ENCODE measurements at regions not wholly inside any gene's neighbourhood (a gene's known extent, or its start where the extent isn't known, plus 50 kb on each side); places are given as distances from the start of the nearest gene placed in this dataset.

DNA sequence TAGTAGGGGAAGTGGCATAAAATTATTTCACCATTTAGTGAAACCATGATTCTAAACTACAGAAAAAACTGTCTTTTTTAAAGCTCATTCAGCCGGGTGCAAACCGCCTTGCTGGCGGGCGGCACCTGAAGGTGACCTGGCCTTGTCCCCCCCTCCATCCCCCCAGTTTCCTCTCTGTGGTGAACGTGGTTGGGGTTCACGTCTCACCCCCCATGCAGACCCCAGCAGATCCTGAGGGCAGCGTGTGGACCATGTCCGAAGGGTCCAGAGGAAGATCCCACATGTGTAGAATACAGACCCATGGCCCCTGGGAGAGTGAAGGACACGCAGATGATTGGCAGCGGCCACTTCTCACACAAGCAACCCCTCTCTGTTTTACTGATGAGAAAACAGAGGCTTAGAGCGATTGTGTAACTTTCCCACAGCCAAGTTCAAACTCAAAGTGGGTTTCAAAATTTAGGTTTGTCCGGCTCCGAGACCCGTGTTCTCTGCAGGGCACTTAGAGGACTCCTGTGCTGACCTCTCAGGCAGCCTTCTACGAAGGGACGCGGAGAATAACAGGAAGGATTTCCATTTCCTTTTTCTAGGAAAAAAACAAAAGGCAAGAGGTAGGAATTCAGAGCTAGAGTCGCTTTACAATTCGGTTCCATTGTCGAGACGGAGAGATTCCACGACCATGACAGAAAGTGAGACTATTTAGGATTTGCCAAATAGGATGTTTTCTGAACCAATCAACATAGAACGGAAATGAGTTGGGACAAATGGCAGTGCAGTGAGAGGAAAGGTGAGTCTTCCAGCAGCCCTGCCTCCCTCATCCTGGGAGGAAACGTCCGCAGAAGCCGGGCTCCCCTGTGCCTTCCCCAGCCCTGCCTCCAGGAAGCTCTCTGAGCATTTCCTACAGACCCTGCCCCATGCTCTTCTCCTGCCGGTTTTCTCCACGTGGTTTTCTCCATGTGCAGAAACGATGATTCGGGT is 67.6 kb upstream of the PITRM1 start:
- TF ChIP-seq POLR2AphosphoS5 (IDR thresholded peaks at IDR 0.05) (no peak), EP300 (IDR thresholded peaks at IDR 0.05) (no peak), POLR2A (IDR thresholded peaks at IDR 0.05) (no peak)
- TF ChIP-seq, protein P1, sequence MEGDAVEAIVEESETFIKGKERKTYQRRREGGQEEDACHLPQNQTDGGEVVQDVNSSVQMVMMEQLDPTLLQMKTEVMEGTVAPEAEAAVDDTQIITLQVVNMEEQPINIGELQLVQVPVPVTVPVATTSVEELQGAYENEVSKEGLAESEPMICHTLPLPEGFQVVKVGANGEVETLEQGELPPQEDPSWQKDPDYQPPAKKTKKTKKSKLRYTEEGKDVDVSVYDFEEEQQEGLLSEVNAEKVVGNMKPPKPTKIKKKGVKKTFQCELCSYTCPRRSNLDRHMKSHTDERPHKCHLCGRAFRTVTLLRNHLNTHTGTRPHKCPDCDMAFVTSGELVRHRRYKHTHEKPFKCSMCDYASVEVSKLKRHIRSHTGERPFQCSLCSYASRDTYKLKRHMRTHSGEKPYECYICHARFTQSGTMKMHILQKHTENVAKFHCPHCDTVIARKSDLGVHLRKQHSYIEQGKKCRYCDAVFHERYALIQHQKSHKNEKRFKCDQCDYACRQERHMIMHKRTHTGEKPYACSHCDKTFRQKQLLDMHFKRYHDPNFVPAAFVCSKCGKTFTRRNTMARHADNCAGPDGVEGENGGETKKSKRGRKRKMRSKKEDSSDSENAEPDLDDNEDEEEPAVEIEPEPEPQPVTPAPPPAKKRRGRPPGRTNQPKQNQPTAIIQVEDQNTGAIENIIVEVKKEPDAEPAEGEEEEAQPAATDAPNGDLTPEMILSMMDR (IDR thresholded peaks at IDR 0.05): no peak
- Histone ChIP-seq H3K36me3 (no peaks in the 10 kb centered on the region), H3K4me1 (peaks cover 8% of the 10 kb centered on the region), H3K27me3 (no peaks in the 10 kb centered on the region), H3K27ac (peak overlapping the region; percentile 46), H3K4me3 (peak overlapping the region; percentile 2), H3K9me3 (no peaks in the 10 kb centered on the region)
- DNase-seq (ENCODE audit: low spot score in 2 of 2): no peak
- WGBS: 74% methylated on average over 30 of the region's 30 CpGs

DNA sequence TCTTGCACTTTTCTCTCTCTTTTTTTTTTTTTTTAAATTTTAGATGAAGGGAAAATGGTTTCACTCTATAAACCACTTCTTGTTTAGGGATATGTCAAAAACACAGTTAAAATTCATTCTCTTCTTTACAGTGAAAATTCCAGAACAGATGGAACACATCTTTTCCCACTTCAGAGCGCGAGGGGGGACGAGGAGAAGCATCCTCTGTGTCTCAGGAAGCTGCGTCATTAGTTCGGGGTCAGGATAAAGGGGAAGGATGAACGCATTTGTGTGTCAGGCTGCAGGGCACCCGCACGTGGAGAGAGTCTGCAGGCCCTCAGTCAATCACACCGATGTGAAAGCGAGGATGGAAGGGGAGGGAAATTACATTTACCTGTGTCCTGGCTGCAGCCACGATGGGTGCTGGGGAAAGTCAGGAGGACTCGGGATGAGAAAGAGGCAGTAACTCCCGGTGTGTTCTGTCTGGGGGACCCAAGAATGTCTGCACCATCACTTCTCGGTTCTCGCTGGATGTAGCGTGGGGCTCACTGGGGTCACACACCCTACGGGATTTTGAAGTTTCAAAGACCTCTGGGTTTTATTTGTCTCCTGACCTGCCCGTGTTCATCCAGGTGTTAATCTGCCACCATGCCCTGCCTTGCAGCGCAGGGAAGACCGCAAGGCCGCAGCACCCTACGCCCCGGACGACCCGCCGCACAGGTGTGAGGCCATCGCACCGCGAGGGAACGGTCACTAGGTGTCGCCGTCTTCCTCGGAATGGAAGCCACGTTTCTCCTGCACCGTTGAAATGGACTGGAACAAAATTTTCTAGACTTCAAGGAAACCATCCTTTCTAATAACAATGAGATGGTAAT is 66.7 kb upstream of the PITRM1 start:
- Histone ChIP-seq H3K4me3 (no peak overlapping the region), H3K9me3 (no peaks in the 10 kb centered on the region), H3K4me1 (peaks cover 8% of the 10 kb centered on the region), H3K27me3 (no peaks in the 10 kb centered on the region), H3K36me3 (no peaks in the 10 kb centered on the region), H3K27ac (no peak overlapping the region)
- 34% methylated on average over 32 of the region's 35 CpGs for WGBS
- DNase-seq (ENCODE audit: low spot score in 2 of 2): peak in 1 of 2 donors; percentile 83
- TF ChIP-seq, protein P1 (IDR thresholded peaks at IDR 0.05): peak; percentile 72 to 86
- TF ChIP-seq POLR2AphosphoS5 (IDR thresholded peaks at IDR 0.05): peak in 2 of 3 donors; percentile 64 to 69
- TF ChIP-seq POLR2A (IDR thresholded peaks at IDR 0.05): no peak
- no peak for TF ChIP-seq EP300 (IDR thresholded peaks at IDR 0.05)

DNA sequence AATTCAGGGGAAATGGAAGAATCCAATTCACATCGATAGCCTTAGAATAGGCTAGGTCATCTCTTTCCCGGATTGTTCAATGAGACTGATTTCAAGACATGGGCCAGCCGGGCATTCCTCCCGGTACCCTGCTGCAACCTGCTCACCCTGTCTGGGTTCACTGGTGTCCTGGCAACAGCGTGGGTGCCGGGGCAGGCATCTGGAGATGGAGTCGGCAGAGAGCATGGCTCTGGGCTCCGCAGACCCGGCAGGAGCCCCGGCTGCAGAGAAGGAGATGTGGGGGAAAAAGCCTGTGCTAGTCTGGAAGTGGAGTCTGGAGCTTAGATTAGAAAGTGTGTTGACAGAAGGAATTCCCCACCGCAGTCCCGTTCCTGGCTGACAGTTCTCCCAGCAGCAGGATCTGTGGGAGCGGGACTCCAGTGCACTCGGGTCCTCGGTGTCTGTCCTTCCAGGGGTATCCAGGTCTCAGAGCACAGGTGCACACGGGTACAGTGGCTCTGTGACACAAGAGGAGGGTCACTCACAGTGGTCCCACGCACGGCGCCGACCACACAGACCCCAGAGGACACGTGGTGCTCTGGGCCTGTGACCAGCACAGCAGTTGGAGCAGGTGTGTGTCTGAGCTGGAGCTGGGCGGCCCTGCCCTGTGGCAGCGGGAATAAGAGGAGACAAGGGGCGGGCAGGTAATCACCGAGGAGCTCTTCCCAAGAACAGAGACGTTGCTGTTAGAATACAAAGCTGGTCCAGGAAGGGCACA is 65.7 kb upstream of the PITRM1 start:
- H3K36me3 ChIP-seq: no peaks in the 10 kb centered on the region
- no peak overlapping the region for H3K4me3 ChIP-seq
- H3K9me3 ChIP-seq: no peaks in the 10 kb centered on the region
- peaks cover 8% of the 10 kb centered on the region for H3K4me1 ChIP-seq
- no peaks in the 10 kb centered on the region for H3K27me3 ChIP-seq
- no peak for DNase-seq (ENCODE audit: low spot score in 2 of 2)
- TF ChIP-seq POLR2AphosphoS5 (IDR thresholded peaks at IDR 0.05): no peak
- TF ChIP-seq, protein P1 (IDR thresholded peaks at IDR 0.05): no peak
- TF ChIP-seq EP300 (IDR thresholded peaks at IDR 0.05): no peak
- no peak for TF ChIP-seq POLR2A (IDR thresholded peaks at IDR 0.05)
- 76% methylated on average over 17 of the region's 26 CpGs for WGBS
- no peak overlapping the region for H3K27ac ChIP-seq

DNA sequence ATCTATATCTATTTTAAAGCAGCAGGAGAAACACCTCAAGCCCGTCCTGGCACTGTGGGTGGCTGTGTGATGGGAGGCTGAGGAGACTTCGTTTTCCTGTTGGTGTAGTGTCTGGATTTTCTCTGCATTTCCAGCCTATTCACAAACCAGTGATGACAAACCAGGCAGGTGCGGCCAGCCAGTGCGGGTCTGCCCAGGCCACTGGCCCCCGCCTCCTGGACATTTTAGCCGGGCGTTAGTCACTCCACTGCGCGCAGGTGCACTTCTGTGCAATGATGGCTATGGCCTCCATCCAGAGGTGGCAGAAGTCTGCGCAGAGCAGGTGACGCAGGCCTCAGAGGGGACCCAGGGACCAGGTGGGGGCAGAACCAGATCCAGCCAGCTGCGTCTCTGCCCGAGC is 64.9 kb upstream of the PITRM1 start:
- Histone ChIP-seq H3K27me3 (no peaks in the 10 kb centered on the region), H3K4me3 (no peak overlapping the region), H3K36me3 (no peaks in the 10 kb centered on the region), H3K9me3 (no peaks in the 10 kb centered on the region), H3K27ac (no peak overlapping the region), H3K4me1 (peaks cover 8% of the 10 kb centered on the region)
- no peak for TF ChIP-seq POLR2A (IDR thresholded peaks at IDR 0.05)
- TF ChIP-seq EP300 (IDR thresholded peaks at IDR 0.05): no peak
- TF ChIP-seq POLR2AphosphoS5 (IDR thresholded peaks at IDR 0.05): no peak
- TF ChIP-seq, protein P1 (IDR thresholded peaks at IDR 0.05): no peak
- DNase-seq (ENCODE audit: low spot score in 2 of 2): no peak
- 93% methylated on average over 9 of the region's 13 CpGs for WGBS

Data from suprapubic skin (tissue), 4 donors.